CD1c-positive myeloid dendritic cell (primary cell): ENCODE measurements at regions not wholly inside any gene's neighbourhood (a gene's known extent, or its start where the extent isn't known, plus 50 kb on each side); places are given as distances from the start of the nearest gene placed in this dataset.
A peak's percentile ranks its signal among the peaks of the same experiment; 100 is the strongest.
"Not testable (repeated sequence)": the region's sequence is repeated elsewhere in the genome, so short reads cannot be mapped to it uniquely, and the experiment has no call there.

Source experiments
- DNase-seq: peaks from one replicate; pipeline ENCODE4 v3.0.0-alpha.2; 2016; ENCODE audit errors: extremely low spot score

- DNase-seq: no peak
Observed at GRCh38 chr14:53286301-53286700, 133.2 kb upstream of the DDHD1 start.

- no peak for DNase-seq
Observed at GRCh38 chr14:53285821-53286220, 132.7 kb upstream of the DDHD1 start.

DNA sequence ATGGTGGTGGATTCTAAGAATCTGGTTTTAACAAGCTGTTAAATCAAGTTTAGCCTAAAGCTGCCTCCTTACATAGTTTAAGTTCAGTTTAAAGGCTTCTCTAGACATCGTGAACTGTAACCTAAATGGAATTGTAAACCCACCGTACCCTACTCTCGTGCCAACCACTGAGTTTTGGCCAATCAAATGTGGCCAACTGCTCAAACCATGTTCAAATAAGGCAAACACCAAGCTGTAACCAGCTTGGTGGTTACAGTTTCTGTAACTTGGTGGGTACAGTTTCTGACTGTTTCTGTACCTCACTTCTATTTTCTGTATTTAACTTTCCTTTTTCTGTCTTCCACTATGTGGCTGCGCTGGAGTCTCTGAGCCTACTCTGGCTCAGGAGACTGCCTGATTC, 131.9 kb upstream of the DDHD1 start:
- DNase-seq: no peak

- DNase-seq: no peak
Observed at GRCh38 chr14:53278602-53279506, 125.7 kb upstream of the DDHD1 start.

GRCh38 chr14:53273671-53274072, 120.5 kb upstream of the DDHD1 start:
- no peak for DNase-seq

- no peak for DNase-seq
Observed at GRCh38 chr14:53265025-53265424, 111.9 kb upstream of the DDHD1 start.

GRCh38 chr14:53260928-53261327, 107.8 kb upstream of the DDHD1 start:
- no peak for DNase-seq

DNA sequence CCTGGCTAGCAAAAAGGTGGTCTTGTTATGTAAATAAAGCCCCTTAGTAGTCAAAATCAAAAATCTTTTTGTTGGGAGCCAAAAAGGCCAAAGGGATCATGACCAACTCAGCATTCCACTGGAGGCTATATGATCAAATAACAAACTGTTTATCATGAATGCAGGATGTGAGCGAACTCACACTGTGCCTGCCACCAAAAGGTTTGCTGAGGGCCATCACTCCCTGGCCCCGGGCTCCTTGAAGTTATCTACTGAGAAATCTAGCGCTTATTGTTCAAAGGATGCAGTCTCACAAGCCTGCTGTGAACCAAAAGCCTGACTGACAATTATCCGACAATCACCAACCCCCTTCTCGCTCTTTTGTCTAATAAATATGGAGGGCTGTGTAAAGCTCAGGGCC, 107.2 kb upstream of the DDHD1 start:
- no peak for DNase-seq

GRCh38 chr14:53252141-53252540, 99.0 kb upstream of the DDHD1 start:
- no peak for DNase-seq

- DNase-seq: no peak
Observed at GRCh38 chr14:53249059-53249458, 95.9 kb upstream of the DDHD1 start.

GRCh38 chr14:53247596-53248370, 94.7 kb upstream of the DDHD1 start:
- DNase-seq: no peak

DNA sequence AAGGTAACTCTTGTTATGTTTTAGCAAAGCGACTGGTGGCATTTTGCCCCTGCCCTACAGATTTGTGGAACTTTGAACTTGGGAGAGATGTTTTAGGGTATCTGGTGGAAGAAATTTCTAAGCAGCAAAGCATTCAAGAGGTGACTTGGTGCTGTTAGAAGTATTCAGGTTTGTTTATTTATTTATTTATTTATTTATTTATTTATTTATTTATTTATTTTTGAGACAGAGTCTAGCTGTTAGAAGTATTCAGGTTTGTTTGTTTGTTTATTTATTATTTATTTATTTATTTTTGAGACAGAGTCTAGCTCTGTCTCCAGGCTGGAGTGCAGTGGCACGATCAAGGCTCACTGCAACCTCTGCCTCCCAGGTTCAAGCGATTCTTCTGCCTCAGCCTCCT, 89.8 kb upstream of the DDHD1 start:
- DNase-seq: not testable (repeated sequence)

GRCh38 chr14:53237488-53237887, 84.4 kb upstream of the DDHD1 start:
- no peak for DNase-seq

DNA sequence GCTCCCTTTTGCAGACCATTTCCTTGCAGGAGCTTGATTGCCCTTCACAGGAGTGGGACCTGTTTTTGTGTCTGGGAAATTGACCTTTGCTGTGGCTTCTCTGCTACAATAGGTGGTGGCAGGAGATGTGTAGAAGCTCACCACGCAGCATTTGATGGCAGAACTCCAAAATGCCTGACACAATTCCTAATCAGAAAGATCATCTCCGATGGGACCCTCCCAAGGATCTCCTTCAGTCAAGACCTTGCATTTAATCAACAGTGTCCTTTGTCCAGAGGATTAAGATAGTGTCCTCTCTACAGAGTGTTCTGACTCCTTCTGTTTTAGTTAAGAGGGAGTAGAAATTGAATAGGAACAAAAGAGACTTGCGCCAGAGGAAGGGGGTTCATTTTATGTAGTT, 83.6 kb upstream of the DDHD1 start:
- DNase-seq: no peak

GRCh38 chr14:53231171-53231570, 78.0 kb upstream of the DDHD1 start:
- no peak for DNase-seq

- no peak for DNase-seq
Observed at GRCh38 chr14:53228966-53229365, 75.8 kb upstream of the DDHD1 start.

GRCh38 chr14:53227154-53227718, 74.1 kb upstream of the DDHD1 start:
- DNase-seq: no peak

DNA sequence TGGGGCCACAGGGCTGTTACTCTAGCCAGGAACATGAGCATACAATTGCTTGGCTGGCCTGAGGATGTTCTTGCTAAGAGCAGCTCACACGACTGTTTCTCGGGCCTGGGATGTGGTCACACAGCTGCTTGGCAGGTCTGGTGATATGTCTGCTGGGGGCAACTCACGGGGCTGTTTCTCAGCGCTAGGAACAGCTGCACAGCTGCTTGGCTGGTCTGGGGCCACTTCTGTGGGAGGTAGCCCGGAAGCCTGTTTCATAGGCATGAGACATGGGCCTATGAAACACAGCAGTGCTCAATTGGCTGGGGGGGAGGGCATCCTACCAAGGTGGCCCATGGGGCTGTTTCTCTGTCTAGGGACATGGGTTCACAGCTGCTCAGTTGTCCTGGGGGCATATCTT, 73.4 kb upstream of the DDHD1 start:
- DNase-seq: no peak

DNA sequence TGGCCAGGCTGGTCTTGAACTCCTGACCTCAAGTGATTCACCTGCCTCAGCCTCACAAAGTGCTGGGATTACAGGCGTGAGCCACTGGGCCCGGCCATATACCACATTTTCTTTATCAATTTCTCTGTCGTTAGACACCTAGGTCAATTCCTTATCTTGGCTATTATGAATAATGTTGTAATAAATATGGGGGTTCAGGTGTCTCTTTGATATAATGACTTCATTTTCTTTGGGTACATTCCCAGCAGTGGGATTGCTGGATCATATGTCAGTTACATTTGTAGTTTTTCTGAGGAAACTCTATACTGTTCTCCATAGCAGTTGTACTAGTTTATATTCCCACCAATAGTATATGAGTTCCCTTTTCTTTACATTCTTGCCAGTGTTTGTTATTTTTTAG, 67.8 kb upstream of the DDHD1 start:
- DNase-seq: no peak

DNA sequence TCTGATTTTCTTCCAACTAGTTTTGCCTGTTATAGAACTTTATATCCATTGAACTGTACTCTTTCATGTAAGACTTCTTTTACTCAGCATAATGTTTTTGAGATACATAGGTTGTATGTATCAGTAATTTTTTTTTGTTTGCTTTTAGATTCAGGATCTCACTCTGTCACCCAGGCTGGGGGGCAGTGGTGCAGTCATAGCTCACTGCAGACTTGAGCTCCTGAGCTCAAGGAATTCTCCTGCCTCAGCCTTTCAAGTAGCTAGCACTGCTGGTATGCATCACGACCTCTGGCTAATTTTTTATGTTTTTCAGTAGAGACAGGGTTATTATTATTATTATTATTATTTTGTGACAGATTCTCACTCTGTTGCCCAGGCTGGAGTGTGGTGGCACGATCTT, 65.0 kb upstream of the DDHD1 start:
- DNase-seq: no peak

DNA sequence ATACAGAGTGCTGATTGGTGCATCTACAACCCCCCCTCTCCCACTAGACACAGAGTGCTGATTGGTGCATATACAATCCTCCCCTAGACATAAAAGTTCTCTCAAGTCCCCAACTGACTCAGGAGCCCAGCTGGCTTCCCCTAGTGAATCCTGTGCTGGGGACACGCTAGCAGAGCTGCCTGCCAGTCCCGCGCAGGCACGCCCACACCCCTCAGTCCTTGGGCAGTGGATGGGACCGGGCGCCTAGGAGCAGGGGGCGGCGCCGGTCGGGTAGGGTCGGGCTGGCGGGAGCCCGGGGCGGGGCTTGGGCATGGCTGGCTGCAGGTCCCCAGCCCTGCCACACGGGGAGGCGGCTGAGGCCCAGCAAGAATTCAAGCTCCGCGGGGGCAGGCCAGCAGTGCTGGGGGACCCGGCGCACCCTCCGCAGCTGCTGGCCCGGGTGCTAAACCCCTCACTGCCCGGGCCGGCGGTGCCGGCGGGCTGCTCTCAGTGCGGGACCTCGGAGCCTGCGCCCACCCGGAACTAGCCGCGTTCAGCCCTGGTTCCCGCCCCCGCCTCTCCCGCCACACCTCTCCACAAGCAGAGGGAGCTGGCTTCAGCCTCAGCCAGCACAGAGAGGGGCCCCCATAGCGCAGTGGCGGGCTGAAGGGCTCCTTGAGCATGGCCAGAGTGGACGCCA, 64.3 kb upstream of the DDHD1 start:
- peak; percentile 78 for DNase-seq

- DNase-seq: not testable (repeated sequence)
Observed at GRCh38 chr14:53216955-53217315, 63.8 kb upstream of the DDHD1 start.
